ENCODE measurements at regions not wholly inside any gene's neighbourhood (a gene's known extent, or its start where the extent isn't known, plus 50 kb on each side); places are given as distances from the start of the nearest gene placed in this dataset.
"Not testable (repeated sequence)": the region's sequence is repeated elsewhere in the genome, so short reads cannot be mapped to it uniquely, and the experiment has no call there.

DNA sequence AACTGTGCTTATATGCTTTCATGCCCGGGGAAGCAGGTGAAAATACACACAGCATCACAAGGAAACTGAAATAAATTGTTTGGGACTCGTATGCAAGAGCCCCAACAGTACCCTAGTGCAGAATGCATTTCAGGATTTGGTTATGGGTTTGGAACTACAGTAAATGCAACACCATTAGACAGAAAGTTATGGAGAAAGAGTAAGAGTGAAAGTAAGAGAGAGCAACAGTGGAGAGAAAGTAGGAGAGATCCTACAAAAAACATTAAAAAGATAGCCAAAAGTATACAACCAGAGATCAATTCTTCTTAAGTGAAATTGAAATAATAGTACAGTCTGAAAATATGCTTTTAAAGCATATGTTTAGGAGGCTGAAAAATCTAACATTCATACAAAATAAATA is 231.1 kb downstream of the TFEC start:
- DNase-seq = no peak
- intact Hi-C loops (cut with DNase I) = no loop called here

DNA sequence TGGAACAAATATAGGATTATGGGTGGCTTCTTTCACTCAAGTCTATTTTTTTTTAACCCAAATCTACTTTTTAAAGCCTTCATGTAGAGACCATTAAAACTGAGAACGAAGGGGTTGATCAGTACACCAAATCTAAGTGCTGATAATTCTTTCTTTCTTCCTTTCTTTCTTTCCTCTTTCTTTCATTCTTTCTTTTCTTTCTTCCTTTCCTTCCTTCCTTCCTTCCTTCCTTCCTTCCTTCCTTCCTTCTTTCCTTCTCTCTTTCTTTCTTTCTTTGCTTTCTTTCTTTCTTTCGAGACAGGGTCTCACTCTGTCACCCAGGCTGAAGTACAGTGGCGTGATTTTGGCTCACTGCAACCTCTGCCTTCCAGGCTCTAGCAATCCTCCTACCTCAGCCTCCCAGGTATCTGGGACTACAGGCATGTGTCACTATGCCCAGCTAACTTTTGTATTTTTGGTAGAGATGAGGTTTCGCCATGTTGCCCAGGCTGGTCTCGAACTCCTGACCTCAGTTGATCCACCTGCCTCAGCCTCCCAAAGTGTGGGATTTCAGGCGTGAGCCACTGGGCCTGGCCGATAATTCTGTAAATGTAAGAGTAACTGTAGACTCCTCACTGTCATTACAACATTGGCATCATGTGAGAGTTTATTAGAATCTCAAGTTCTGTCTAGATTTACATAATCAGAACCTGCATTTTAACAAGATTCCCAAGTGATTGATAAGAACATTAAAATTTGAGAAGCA is 236.4 kb downstream of the TFEC start:
- intact Hi-C loops (cut with DNase I) = no loop called here
- DNase-seq = no peak

DNA sequence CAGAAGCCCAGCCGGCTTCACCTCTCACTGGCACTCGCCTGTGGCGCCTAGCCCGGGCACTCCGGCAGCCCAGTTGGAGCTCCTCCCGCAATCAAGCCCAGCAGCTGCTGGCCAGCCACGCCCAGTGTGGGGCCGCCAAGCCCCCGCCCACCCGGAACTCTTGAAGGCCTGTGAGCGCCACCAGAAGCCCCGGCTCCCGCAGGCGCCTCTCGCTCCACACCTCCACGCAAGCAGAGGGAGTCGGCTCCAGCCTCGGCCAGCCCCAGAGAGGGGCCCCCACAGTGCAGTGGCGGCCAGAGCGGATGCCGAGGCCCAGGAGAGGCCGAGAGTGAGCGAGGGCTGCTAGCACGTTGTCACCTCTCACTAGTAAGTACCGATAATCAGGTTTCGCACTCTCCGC is 240.7 kb downstream of the TFEC start:
- no peak for DNase-seq
- intact Hi-C loops (cut with DNase I) = no loop called here

DNA sequence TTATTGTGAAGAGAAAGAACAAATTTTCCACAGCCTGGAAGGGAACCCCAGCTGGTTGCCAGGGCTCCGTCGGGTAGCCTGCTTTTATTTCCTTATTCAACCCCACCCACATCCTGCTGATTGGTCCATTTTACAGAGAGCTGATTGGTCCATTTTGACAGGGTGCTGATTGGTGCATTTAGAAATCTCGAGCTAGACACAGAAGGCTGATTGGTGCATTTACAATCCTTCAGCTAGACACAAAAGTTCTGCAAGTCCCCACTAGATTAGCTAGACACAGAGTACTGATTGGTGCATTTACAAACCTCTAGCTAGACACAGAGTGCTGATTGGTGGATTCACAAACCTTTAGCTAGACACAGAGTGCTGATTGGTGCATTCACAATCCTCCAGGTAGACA is 241.1 kb downstream of the TFEC start:
- intact Hi-C loops (cut with DNase I); DNase-seq: not testable (repeated sequence)

DNA sequence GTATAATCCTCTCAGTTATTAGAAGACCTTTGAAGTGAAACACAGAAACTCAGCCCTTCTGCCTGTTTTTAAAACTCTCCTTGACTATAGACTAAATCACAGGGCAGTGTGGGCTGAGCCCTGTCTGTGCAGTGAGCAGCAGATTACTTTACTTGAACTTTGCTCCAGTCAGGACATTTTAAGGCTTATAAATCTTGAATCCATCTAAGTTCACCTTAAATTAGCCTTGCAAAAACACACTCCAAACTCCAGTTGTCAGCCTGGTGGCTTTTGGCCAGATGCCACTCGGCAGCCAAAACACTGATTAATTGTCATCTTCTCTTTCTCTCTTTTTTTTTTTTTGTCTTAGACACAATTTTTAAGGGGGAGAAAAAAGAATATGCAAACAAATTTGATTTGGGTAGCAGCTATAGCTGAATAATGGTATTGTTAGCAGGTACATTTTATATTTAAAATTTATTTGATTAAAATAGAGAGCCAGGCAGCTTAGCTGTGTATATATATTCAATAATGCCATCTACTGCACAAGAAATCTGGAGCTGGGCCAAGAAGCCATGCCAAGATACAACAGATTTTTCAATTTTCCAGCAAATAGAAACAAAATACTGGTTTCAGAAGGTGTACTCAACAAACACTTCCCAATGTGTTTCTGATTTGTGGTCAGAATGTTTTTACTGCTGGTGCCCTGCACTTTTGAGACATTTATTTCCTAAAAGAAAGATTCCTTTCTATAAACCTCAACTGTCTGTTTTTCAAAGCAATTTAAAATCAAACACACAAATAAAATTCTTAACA is 247.7 kb downstream of the TFEC start:
- intact Hi-C loops (cut with DNase I) = no loop called here
- DNase-seq = peak in 27 of 42 donors; percentile 5 to 56 (median 21)

DNA sequence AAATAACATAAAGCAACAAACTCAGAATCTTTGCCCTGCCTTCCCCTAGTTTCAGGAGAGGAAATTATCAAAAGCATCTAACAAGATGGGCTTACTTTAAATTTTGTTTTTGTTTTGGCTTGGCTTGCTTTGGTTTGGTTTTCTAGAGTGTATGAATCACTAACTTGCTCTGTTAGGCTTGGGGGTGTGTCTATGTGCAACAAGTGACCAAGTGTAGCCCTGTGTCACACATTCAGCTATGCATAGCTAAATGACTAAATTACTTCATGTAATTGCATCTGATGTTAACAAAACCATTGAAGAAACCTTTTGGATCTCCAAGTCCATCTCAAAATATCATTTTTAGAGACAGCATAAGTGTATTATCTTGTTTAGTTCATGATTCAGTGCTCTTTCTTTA is 251.0 kb downstream of the TFEC start:
- DNase-seq = no peak
- intact Hi-C loops (cut with DNase I) = no loop called here

DNA sequence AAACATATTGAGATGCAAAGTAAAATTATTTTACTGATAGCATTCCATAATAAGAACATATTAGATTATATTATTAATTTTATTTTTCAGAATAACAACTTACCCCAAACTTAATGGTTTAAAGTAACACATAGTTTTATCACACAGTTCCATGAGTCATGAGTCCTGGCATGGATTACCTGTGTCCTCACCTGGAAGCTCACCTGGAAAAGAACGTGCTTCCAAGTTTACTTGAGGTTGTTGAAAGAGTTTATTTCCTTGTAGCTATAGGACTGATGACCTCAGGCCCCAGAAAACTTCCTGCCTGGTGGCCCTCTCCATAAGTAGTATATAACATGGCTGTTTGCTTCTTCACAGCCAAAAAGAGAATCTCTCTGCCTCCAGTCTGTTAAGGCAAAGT is 254.6 kb downstream of the TFEC start:
- DNase-seq = no peak
- intact Hi-C loops (cut with DNase I) = no loop called here

DNA sequence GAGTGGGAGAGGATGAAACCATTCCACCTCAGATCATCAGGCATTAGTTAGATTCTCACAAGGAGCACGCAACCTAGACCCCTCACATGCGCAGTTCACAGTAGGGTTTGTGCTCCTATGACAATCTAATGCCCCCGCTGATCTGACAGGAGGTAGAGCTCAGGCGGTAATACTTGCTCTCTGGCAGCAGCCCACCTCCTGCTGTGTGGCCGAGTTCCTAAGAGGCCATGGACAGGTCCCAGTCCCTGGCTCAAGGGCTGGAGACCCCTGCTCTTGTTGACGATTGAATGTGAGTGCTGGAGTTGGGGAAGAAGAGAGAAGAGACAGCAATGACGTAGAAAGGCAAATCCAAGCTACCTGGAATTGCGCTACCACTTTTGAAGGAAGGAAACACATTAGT is 267.2 kb downstream of the TFEC start:
- intact Hi-C loops (cut with DNase I) = no loop called here
- no peak for DNase-seq

DNA sequence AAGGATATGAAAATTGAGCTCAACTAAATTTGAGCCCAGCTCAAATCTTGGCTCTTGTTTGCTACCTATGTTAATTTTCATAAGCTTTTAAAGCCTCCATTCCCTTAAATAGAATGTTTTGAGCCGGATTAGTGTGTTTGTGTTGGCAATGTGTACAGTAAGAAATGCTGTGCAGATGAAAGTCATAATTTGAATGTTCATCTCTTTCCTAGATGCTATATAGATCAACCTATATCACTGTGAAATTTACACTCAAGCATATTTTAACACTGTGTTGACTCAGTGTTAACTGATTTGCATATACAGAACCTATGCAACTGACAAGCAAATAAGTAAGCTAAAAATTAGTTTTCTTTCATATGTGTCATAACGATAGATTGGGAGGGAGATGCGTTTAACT is 272.5 kb downstream of the TFEC start:
- intact Hi-C loops (cut with DNase I) = no loop called here
- DNase-seq = no peak

DNA sequence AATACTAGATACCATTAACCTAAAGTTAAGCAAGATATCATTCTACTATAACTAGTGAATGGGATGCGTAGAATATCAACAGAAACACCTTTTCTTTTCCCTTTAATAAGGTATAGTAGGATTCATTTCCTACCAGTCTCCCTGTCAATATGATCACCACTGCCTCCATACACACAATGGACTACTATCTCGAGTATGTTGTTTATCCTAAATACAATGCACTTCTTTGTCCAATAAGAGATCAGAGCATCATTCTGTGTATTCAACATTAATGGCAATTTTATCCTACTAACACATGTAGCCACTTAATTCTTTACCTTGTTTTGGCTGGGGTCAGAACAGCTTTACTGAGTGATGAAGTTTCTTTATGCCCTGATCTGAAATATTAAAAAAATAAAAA is 276.3 kb downstream of the TFEC start:
- DNase-seq = no peak
- intact Hi-C loops (cut with DNase I) = no loop called here

DNA sequence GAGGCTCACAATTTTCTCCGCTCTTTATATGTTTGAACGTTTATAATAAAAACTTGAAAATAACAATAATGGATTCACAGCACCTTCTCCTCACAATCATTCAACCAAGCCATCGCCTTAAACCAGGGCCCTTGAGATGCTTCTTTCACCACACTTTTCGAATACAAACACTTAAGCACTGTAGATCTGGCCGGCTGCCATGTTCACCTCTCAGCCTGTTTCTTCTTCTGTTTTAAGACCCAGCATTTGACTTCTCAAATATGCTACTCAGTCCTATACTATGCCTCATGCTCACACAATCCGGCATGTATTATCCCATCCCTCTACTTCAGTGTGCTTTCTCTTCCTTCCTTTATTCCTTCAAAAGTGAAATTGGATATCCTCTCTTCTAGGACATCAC is 280.6 kb downstream of the TFEC start:
- intact Hi-C loops (cut with DNase I) = no loop called here
- no peak for DNase-seq

DNA sequence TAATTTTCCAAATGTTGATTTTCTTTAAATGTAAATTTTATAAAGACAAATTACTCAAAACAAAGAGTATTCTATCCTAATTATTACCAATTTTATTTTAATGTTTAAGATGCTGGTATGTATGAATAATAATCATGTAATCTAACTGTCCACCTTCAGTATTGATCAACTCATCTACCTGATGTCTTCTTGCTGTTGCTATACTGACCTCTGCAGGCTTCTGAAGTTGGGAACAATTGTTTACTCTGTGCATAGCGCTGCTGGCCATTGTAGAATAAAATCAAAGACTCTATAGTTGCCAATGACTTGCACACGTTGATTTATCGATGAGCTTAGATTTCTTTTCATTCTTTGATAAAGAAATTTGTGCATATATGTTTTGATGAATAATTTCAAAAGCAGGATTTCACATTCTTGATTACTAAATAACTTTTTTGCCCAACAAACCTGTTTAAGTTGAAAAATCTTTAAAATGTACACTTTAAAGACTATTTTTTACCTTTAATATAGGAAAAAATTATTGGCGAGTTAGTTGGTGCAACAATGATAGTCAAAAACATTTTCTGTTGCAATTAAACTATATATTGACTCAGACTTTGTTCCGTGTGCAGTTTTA is 282.3 kb downstream of the TFEC start:
- intact Hi-C loops (cut with DNase I) = no loop called here
- no peak for DNase-seq

DNA sequence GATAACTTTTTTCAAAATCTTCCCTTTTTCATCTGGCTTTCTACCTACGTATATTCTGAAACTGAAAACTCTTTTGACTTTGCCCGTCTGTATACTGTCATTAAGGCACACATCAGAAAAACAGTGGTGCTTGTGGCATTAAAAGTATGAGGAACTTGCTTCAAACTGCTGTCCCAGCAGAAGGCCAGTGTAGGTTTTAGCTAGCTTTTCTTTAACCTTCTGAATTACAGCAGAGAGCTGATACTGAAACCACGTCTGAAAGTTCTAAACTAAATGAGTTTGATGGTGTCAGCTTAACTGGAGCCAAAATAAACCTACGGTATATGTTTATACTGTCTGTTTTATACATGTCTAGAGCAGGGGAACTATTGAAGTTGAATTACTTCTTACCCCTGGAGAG is 283.4 kb downstream of the TFEC start:
- intact Hi-C loops (cut with DNase I) = no loop called here
- DNase-seq = no peak

DNA sequence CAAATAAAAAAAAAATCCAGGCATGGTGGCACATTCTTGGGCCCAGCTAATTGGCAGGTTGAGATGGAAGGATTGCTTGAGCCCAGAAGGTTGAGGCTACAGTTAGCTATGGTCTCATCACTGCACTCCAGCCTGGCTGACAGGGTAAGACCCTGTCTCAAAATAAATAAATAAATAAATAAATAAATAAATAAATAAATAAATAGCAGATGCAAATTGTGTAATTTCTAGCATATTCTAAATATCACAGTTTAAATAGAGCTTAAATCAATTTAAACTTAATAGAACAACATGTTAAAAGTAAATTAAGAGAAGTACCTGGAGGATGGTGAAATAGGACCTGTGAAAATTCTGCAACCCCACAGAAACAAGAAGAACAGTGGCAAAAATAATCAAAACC is 290.5 kb downstream of the TFEC start:
- intact Hi-C loops (cut with DNase I) = no loop called here
- no peak for DNase-seq

DNA sequence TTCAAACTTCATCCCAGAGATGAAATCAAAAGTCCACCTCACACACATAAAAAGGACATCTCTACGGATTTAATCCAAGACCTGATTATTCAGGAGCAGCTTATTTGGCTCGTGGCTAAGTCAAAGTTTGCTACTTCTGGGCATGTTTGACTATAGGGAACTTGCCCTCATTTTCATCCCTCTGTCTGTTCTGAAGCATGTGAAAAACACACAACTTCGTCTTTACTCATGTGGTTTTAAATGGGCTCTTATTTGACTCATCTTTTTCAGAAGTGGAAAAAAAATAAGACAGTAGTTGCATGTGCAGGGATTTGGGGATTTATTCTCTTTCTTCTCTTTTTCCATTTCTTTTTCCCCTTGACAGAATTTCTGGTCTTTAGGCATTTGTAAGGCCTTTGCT is 295.9 kb downstream of the TFEC start:
- intact Hi-C loops (cut with DNase I) = no loop called here
- DNase-seq = no peak

DNA sequence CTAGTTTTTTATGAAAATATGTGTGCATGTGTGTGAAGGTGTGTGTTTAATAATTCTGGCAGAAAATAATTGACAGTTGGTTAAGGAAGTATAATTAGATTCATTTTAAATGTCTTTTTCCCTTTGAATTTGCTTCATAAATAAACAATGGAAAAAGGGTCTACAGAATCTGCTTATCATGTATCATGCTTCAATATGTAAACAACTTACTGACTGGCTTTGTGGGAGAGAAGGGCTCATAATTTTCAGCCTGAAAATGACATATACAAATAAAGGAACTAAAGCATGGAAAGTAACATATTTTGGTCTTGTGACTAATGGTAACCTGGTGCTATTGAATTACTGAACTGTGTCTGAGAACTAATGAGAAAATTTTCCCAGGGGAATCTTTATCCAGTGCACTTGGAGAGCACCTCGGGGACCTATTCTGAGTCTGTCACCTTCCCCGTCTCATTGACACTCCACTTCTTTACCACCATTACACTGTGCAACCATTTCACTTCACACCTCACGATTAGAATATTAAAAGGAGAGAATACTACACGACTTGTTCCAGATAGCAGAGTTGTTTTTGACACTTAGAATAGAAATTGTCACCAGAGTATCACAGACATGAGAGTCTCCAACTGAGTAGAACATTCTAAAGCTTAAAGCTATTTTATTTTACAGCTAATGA is 298.6 kb downstream of the TFEC start:
- intact Hi-C loops (cut with DNase I) = no loop called here
- DNase-seq = no peak

DNA sequence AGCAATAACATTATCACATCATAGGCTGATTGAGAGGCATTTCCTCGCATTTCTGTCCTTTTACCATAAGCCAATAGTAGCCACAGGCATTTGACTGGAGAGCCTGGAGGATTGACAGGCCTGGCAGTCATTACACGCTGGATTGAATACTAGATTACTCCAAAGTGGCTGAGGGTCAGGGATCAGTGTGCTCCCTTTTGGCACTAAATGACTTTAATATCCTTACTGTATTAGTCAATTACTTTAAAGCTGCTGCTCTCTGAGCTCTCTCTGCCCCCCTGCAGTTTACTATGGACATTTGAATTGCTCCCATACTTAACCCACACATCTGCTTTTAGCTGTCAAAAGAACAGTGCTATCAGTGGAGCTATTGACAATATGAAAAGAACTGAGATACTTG is 302.0 kb downstream of the TFEC start:
- no peak for DNase-seq
- intact Hi-C loops (cut with DNase I) = no loop called here

DNA sequence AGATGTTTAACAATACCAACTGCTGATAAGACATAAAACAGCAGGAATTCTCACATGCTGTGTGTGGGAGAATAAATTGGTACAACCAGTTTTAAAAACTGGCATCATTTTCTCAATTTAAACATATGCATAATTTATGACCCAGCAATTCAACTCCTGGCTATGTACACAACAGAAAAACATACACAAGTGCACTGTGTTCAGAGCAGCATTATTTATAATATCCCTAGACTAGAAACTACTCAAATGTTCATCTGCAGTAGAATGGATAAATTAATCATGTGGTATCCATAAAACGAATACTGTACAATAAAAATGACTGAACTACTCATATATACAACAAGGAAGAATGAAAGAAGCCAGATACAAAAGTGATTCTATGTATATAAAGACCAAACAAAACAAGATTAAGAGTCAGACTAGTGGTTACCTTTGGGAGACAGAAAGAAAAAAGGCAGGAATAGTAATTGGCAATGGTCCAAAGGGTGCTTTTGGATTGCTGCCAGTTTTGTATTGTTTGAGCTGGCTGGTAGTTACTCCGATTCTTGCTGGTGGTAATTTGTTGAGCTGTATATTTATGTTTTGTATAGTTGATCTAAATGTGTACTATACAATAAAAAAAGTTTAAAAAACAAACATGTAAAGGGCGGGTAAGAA is 306.0 kb downstream of the TFEC start:
- intact Hi-C loops (cut with DNase I) = no loop called here

DNA sequence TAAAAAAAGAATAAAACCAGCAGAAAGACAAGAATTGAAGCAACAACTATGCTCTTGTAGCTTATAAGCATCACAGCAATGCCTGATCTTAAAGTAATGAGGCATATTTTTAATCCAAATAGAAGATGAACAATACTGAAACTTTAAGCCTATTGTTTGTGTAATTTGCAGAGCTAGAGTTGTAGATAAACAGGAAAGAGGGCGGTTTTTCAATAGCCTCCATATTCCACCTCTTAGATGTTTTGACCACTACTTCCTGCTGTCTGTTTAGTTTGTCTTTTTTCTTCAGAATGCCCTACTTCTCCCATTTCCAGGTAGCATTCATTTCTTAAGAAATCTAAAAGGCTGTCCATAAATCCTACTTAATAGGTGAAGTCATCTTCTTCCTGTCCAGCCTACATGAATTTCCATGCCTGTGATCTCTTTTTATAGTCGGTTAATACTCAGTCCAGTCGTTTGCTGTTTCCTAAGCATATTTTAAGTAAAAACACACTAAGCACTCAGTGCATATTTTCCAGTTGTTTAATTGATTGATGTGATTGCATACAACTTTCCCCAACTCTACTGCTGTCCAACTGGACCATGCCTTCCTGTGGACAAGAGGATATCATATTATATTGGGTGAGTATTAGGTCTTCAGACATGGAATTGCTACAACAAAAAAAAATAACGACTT is 308.1 kb downstream of the TFEC start:
- DNase-seq = no peak

More for the DNA sequence above, 306.0 kb downstream of the TFEC start:
- no peak for DNase-seq

More for the DNA sequence above, 308.1 kb downstream of the TFEC start:
- intact Hi-C loops (cut with DNase I) = no loop called here
